PC-9 (cell line): ENCODE measurements at regions not wholly inside any gene's neighbourhood (a gene's known extent, or its start where the extent isn't known, plus 50 kb on each side); places are given as distances from the start of the nearest gene placed in this dataset.
"Not testable (repeated sequence)": the region's sequence is repeated elsewhere in the genome, so short reads cannot be mapped to it uniquely, and the experiment has no call there.

Experiments used
- BruUV-seq: library from RNA; stranded (reverse); fragments of 400-500 nt; replicated peaks from 2 replicates; lab custom pipeline; 2021; lab: Mats Ljungman, UMichigan
- CTCF ChIA-PET: fragments of 300-600 bp; sonication (Branson Sonifier 250); formaldehyde crosslinking; loops from one replicate; lab custom pipeline; 2022; ENCODE audit warnings: antibody characterized with exemption; lab: Charles Lee
- POLR2A ChIA-PET: fragments of 300-600 bp; sonication (Branson Sonifier 250); formaldehyde crosslinking; loops from one replicate; lab custom pipeline; 2022; ENCODE audit warnings: antibody characterized with exemption; ENCODE audit not compliant: unreplicated experiment; lab: Charles Lee
- DNase-seq, 2 experiments: peaks; one replicate each; pipeline versions ENCODE4 v3.0.0 to v3.0.0-alpha.2; 2015 to 2022; ENCODE audit warnings: mixed read lengths in 1 of 2
- H2AFZ ChIP-seq: fragments of 200-600 bp; sonication (generic); 2 replicates; pipeline ENCODE4 v1.8.1; 2017; ENCODE audit warnings: antibody characterized with exemption
- H3F3A ChIP-seq: fragments of 200-600 bp; sonication (generic); 2 replicates; pipeline ENCODE4 v1.8.1; 2017; ENCODE audit warnings: antibody characterized with exemption, mild to moderate bottlenecking, low read depth; ENCODE audit not compliant: insufficient read depth
- H3K27ac ChIP-seq: fragments of 200-600 bp; sonication (generic); 2 replicates; pipeline ENCODE4 v1.6.1; 2016; ENCODE audit warnings: mixed run types
- H3K27me3 ChIP-seq: fragments of 200-600 bp; sonication (generic); 2 replicates; pipeline ENCODE4 v1.6.1; 2016; ENCODE audit warnings: low read depth, mixed run types; ENCODE audit not compliant: insufficient read depth
- H3K36me3 ChIP-seq: fragments of 200-600 bp; sonication (generic); 2 replicates; pipeline ENCODE4 v1.6.1; 2016; ENCODE audit warnings: low read depth, mixed run types
- H3K4me1 ChIP-seq: fragments of 200-600 bp; sonication (generic); replicated peaks from 2 replicates; pipeline ENCODE4 v1.6.1; 2016; ENCODE audit warnings: mixed run types; ENCODE audit not compliant: insufficient read depth
- H3K4me2 ChIP-seq: fragments of 200-600 bp; sonication (generic); 2 replicates; pipeline ENCODE4 v1.6.1; 2017; ENCODE audit warnings: mixed run types
- H3K4me3 ChIP-seq: fragments of 200-600 bp; sonication (generic); 2 replicates; pipeline ENCODE4 v1.6.1; 2016; ENCODE audit warnings: mixed run types
- H3K79me2 ChIP-seq: fragments of 200-600 bp; sonication (generic); 2 replicates; pipeline ENCODE4 v1.6.1; 2017; ENCODE audit warnings: low read depth, mixed run types
- H3K9me2 ChIP-seq: fragments of 200-600 bp; sonication (generic); 2 replicates; pipeline ENCODE4 v1.8.1; 2017; ENCODE audit warnings: mild to moderate bottlenecking; ENCODE audit not compliant: insufficient read depth
- H3K9me3 ChIP-seq: fragments of 200-600 bp; sonication (generic); 2 replicates; pipeline ENCODE4 v1.8.1; 2016; ENCODE audit warnings: low read depth; ENCODE audit not compliant: insufficient read depth
- H4K20me1 ChIP-seq: fragments of 200-600 bp; sonication (generic); 2 replicates; pipeline ENCODE4 v1.8.1; 2017; ENCODE audit not compliant: insufficient read depth
- CTCF ChIP-seq: fragments of 200-600 bp; sonication (generic); conservative IDR thresholded peaks from 2 replicates; pipeline ENCODE4 v1.6.1; 2017; ENCODE audit warnings: mixed run types, antibody characterized with exemption, mild to moderate bottlenecking, moderate library complexity
- EZH2 ChIP-seq: fragments of 200-600 bp; sonication (generic); IDR thresholded peaks from 2 replicates; pipeline ENCODE4 v1.8.0; 2017; ENCODE audit warnings: antibody characterized with exemption, low read depth
- intact Hi-C: fragments of 100-400 bp; cut with micrococcal nuclease; formaldehyde crosslinking; loops from one replicate; pipeline ENCODE4 v1.10.0; 2022; ENCODE audit not compliant: unreplicated experiment

GRCh38 chr12:63003223-63003819 lies 68.4 kb upstream of the PPM1H start:
- no peak for DNase-seq
- CTCF ChIA-PET = no interaction called here
- H3K27ac ChIP-seq = no peak overlapping the region
- H3K4me2 ChIP-seq = no peak overlapping the region
- no peaks in the 10 kb centered on the region for H3K36me3 ChIP-seq
- H3K27me3 ChIP-seq = no peaks in the 10 kb centered on the region
- no peak overlapping the region for H2AFZ ChIP-seq
- POLR2A ChIA-PET = no interaction called here
- no peaks in the 10 kb centered on the region for H3F3A ChIP-seq
- H4K20me1 ChIP-seq = no peaks in the 10 kb centered on the region
- no TSS peak for BruUV-seq
- no peaks in the 10 kb centered on the region for H3K79me2 ChIP-seq
- no peaks in the 10 kb centered on the region for H3K4me1 ChIP-seq
- intact Hi-C loops = no loop called here
- H3K9me2 ChIP-seq = no peaks in the 10 kb centered on the region
- TF ChIP-seq CTCF = no peak
- TF ChIP-seq EZH2 = no peak
- no peak overlapping the region for H3K4me3 ChIP-seq
- no peaks in the 10 kb centered on the region for H3K9me3 ChIP-seq

- POLR2A ChIA-PET, H3K4me2 ChIP-seq, H3K79me2 ChIP-seq, DNase-seq, H4K20me1 ChIP-seq, H3K9me3 ChIP-seq, H2AFZ ChIP-seq, H3K4me1 ChIP-seq, H3K27ac ChIP-seq, H3K36me3 ChIP-seq, H3K27me3 ChIP-seq, H3K4me3 ChIP-seq, CTCF ChIA-PET, intact Hi-C loops, BruUV-seq, H3K9me2 ChIP-seq, H3F3A ChIP-seq: not testable (repeated sequence)
These were observed 67.1 kb upstream of the PPM1H start for GRCh38 chr12:63002059-63002458.

DNA sequence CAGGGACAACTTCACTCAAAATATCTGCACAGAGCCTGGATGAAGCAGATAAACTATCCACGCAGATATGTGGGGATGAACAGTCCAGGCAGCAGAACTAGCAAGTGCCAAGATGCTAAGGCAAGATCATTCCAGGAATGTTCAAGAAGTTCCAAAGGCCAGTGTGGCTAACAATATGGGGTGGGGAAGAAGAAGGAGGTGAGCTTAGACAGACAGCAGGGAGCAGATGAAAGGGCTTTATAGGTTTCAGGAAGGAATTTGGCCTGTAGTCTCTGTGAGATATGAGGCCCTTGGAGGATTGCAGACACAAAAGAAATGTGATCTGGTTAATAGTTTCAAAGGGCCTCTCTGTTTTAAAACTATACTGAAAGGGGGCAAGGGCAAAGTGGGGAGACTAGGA lies 63.5 kb upstream of the PPM1H start:
- Histone ChIP-seq H4K20me1 (no peaks in the 10 kb centered on the region), H3K9me2 (no peaks in the 10 kb centered on the region), H3K9me3 (no peaks in the 10 kb centered on the region), H3K4me2 (no peak overlapping the region), H3K36me3 (no peaks in the 10 kb centered on the region), H3K4me1 (no peaks in the 10 kb centered on the region), H3K27ac (no peak overlapping the region), H3K4me3 (no peak overlapping the region), H2AFZ (no peak overlapping the region), H3F3A (no peaks in the 10 kb centered on the region), H3K79me2 (no peaks in the 10 kb centered on the region), H3K27me3 (no peaks in the 10 kb centered on the region)
- no TSS peak for BruUV-seq
- POLR2A ChIA-PET = no interaction called here
- no peak for TF ChIP-seq EZH2
- TF ChIP-seq CTCF = no peak
- intact Hi-C loops = no loop called here
- DNase-seq = no peak
- CTCF ChIA-PET = no interaction called here

- BruUV-seq = no TSS peak
- no peaks in the 10 kb centered on the region for H3F3A ChIP-seq
- H3K36me3 ChIP-seq = no peaks in the 10 kb centered on the region
- no peak for DNase-seq
- no peak overlapping the region for H3K4me2 ChIP-seq
- H2AFZ ChIP-seq = no peak overlapping the region
- H4K20me1 ChIP-seq = no peaks in the 10 kb centered on the region
- no peak overlapping the region for H3K4me3 ChIP-seq
- no peaks in the 10 kb centered on the region for H3K27me3 ChIP-seq
- intact Hi-C loops = no loop called here
- no peaks in the 10 kb centered on the region for H3K4me1 ChIP-seq
- H3K27ac ChIP-seq = no peak overlapping the region
- ChIA-PET CTCF (no interaction called here), POLR2A (no interaction called here)
- no peaks in the 10 kb centered on the region for H3K9me3 ChIP-seq
- H3K79me2 ChIP-seq = no peaks in the 10 kb centered on the region
- no peak for TF ChIP-seq CTCF
- TF ChIP-seq EZH2 = no peak
- H3K9me2 ChIP-seq = 0 out of 2 replicates have a peak, but pooled peaks cover 5% of the 10 kb centered on the region
These were observed 60.1 kb upstream of the PPM1H start for GRCh38 chr12:62995097-62995496.
